ENCODE measurements at regions not wholly inside any gene's neighbourhood (a gene's known extent, or its start where the extent isn't known, plus 50 kb on each side); places are given as distances from the start of the nearest gene placed in this dataset.

DNA sequence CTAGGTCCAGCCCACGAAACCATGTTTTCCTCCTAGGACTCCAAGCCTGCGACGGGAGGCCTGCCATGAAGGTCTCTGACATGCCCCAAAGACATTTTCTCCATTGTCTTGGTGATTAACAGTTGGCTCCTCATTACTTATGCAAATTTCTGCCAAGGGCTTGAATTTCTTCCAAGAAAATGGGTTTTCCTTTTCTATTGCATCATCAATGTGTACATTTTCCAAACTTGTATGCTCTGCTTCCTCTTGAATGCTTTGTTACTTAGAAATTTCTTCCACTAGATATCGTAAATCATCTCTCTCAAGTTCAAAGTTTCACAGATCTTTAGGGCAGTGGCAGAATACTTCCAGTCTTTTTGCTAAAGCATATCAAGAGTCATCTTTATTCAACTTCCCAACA, 1792.7 kb upstream of the CDH9 start:
- Histone ChIP-seq H4K8ac (ENCODE audit: extremely low read depth, insufficient read depth, low read length) (no peak overlapping the region), H3K56ac (replicated peaks; ENCODE audit: insufficient read length, low read depth, low read length) (no peak overlapping the region), H2BK12ac (ENCODE audit: low read depth, low read length) (no peak overlapping the region), H4K5ac (ENCODE audit: insufficient read length, low read depth, low read length) (no peak overlapping the region), H3K4me3 (ENCODE audit: extremely low read depth in 1 of 4, insufficient read depth in 2 of 4, low read depth in 3 of 4, low read length in 4 of 4) (no peak overlapping the region), H3K18ac (ENCODE audit: extremely low read depth, low read length) (no peak overlapping the region), H3K9ac (replicated peaks in 1 of 4; ENCODE audit: extremely low read depth in 1 of 4, low read depth in 3 of 4, low read length in 3 of 4) (no peak overlapping the region), H3K4ac (replicated peaks; ENCODE audit: insufficient read length, low read depth, low read length) (no peak overlapping the region), H3K36me3 (ENCODE audit: control insufficient read depth in 2 of 4, insufficient read depth in 4 of 4, low read length in 3 of 4) (no peaks in the 10 kb centered on the region), H3K27ac (ENCODE audit: low read depth, low read length) (no peak overlapping the region), H2AK5ac (ENCODE audit: low read depth, low read length) (no peak overlapping the region), H3K79me1 (ENCODE audit: low read depth, low read length) (no peaks in the 10 kb centered on the region), H3K14ac (ENCODE audit: insufficient read length) (no peak overlapping the region), H3K23me2 (ENCODE audit: low read depth, low read length) (no peaks in the 10 kb centered on the region), H2BK5ac (ENCODE audit: low read depth, low read length) (no peak overlapping the region), H2BK120ac (replicated peaks; ENCODE audit: low read depth, low read length) (no peak overlapping the region), H2BK15ac (ENCODE audit: low read length) (no peak overlapping the region), H3K4me2 (ENCODE audit: insufficient read depth in 1 of 2, low read depth in 2 of 2, low read length in 2 of 2) (no peak overlapping the region), H3K23ac (ENCODE audit: insufficient read length) (no peak overlapping the region), H3K79me2 (ENCODE audit: control insufficient read depth in 1 of 2, insufficient read depth in 2 of 2, low read length in 2 of 2) (no peaks in the 10 kb centered on the region), H2AFZ (ENCODE audit: low read length) (no peak overlapping the region), H3K9me3 (ENCODE audit: insufficient read depth in 2 of 2, low read depth in 1 of 2, low read length in 1 of 2) (peaks cover 0 to 3% of the 10 kb centered on the region in 2 experiments; a peak in 1 of 4 replicates), H4K20me1 (replicated peaks in 1 of 2; ENCODE audit: control insufficient read depth in 1 of 2, insufficient read depth in 2 of 2, low read length in 2 of 2) (no peaks in the 10 kb centered on the region), H4K91ac (replicated peaks; ENCODE audit: insufficient read length, low read length) (no peak overlapping the region), H3K4me1 (replicated peaks in 1 of 4; ENCODE audit: control insufficient read depth in 3 of 4, insufficient read depth in 4 of 4, low read length in 3 of 4) (no peaks in the 10 kb centered on the region), H2BK20ac (ENCODE audit: low read length) (no peak overlapping the region), H3K27me3 (replicated peaks in 1 of 4; ENCODE audit: control insufficient read depth in 3 of 4, extremely low read depth in 1 of 4, insufficient read depth in 3 of 4, low read length in 3 of 4) (no peaks in the 10 kb centered on the region)
- 92% methylated on average over 4 of the region's 4 CpGs; no CpG with 5 or more reads in 1 of the 2 experiments for WGBS, 2 experiments (ENCODE audit: extremely low coverage in 1 of 2, insufficient coverage in 1 of 2, insufficient read length in 1 of 2, insufficient replicate concordance in 2 of 2, low coverage in 1 of 2, low lambda C conversion rate in 2 of 2, missing lambda C conversion rate in 1 of 2)
- DNase-seq (ENCODE audit: low read depth in 1 of 2, low spot score in 2 of 2) (no peak), FAIRE-seq (no peak)
- ChIA-PET POLR2A (ENCODE audit: partially characterized antibody) (no interaction called here), CTCF (ENCODE audit: partially characterized antibody) (interaction anchor here (1.1 kb wide), 1 partner anchor 17 kb away, joined by 3 read pairs; no protein-coding TSS in a partner anchor)
- TF ChIP-seq, protein P1, sequence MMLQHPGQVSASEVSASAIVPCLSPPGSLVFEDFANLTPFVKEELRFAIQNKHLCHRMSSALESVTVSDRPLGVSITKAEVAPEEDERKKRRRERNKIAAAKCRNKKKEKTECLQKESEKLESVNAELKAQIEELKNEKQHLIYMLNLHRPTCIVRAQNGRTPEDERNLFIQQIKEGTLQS (IDR thresholded peaks at IDR 0.05; ENCODE audit: insufficient read depth, low read depth, low read length), result no peak
- TF ChIP-seq, protein P2, sequence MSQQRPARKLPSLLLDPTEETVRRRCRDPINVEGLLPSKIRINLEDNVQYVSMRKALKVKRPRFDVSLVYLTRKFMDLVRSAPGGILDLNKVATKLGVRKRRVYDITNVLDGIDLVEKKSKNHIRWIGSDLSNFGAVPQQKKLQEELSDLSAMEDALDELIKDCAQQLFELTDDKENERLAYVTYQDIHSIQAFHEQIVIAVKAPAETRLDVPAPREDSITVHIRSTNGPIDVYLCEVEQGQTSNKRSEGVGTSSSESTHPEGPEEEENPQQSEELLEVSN (IDR thresholded peaks at IDR 0.05), result no peak
- TF ChIP-seq, protein P3, sequence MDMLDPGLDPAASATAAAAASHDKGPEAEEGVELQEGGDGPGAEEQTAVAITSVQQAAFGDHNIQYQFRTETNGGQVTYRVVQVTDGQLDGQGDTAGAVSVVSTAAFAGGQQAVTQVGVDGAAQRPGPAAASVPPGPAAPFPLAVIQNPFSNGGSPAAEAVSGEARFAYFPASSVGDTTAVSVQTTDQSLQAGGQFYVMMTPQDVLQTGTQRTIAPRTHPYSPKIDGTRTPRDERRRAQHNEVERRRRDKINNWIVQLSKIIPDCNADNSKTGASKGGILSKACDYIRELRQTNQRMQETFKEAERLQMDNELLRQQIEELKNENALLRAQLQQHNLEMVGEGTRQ (IDR thresholded peaks at IDR 0.05; ENCODE audit: low read length), result no peak
- no peak for TF ChIP-seq CBX5 (IDR thresholded peaks at IDR 0.05; ENCODE audit: low read depth, low read length)
- TF ChIP-seq RNF2 (IDR thresholded peaks at IDR 0.05; ENCODE audit: borderline replicate concordance, low read depth, low read length, missing control alignments, poor library complexity, severe bottlenecking), result no peak
- no peak for TF ChIP-seq CBX8 (IDR thresholded peaks at IDR 0.05; ENCODE audit: borderline replicate concordance, low read depth, low read length)
- no peak for TF ChIP-seq SIRT6 (IDR thresholded peaks at IDR 0.05; ENCODE audit: low read length)
- TF ChIP-seq MAFK (IDR thresholded peaks at IDR 0.05; ENCODE audit: low read depth, low read length), result no peak
- TF ChIP-seq ZNF274 (IDR thresholded peaks at IDR 0.05; ENCODE audit: borderline replicate concordance, extremely low read depth, low read length), result no peak
- TF ChIP-seq POLR2A (IDR thresholded peaks at IDR 0.05; ENCODE audit: control extremely low read depth in 1 of 2, low read depth in 2 of 2, low read length in 2 of 2), result no peak
- TF ChIP-seq RBBP5 (IDR thresholded peaks at IDR 0.05; ENCODE audit: borderline replicate concordance, low read depth, low read length), result no peak
- TF ChIP-seq YY1 (IDR thresholded peaks at IDR 0.05; ENCODE audit: low read depth, low read length), result no peak
- TF ChIP-seq TBP (IDR thresholded peaks at IDR 0.05; ENCODE audit: low read depth, low read length), result no peak

Measured in H1 (cell line).